Heart right ventricle (tissue), 16 donors: ENCODE measurements at regions not wholly inside any gene's neighbourhood (a gene's known extent, or its start where the extent isn't known, plus 50 kb on each side); places are given as distances from the start of the nearest gene placed in this dataset.
"Not testable (repeated sequence)": the region's sequence is repeated elsewhere in the genome, so short reads cannot be mapped to it uniquely, and the experiment has no call there.

Experiments
- ATAC-seq, 8 donors: fragments of 200-7000 bp; cut with Tn5 transposase; one replicate each; pipeline ENCODE4 v1.9.1; 2020; ENCODE audit warnings: mild to moderate bottlenecking in 8 of 8, moderate library complexity in 8 of 8, moderate number of reproducible peaks in 1 of 8
- DNase-seq, 2 donors: peaks; one replicate each; pipeline ENCODE4 v3.0.0-alpha.2; 2020
- H3K27ac ChIP-seq, 10 donors: fragments of 200-600 bp; sonication (generic) in 2 of 10; one replicate each; pipeline versions ENCODE4 v1.5.0 to v1.8.0; 2020 to 2022; ENCODE audit warnings: mild to moderate bottlenecking in 3 of 10
- H3K27me3 ChIP-seq, 7 donors: fragments of 200-600 bp; one replicate each; pipeline ENCODE4 v1.8.0; 2021 to 2022; ENCODE audit warnings: mild to moderate bottlenecking in 2 of 7
- H3K36me3 ChIP-seq, 9 donors: fragments of 200-600 bp; sonication (generic) in 1 of 9; one replicate each; pipeline versions ENCODE4 v1.5.0 to v1.8.0; 2020 to 2022; ENCODE audit warnings: mild to moderate bottlenecking in 2 of 9
- H3K4me1 ChIP-seq, 9 donors: fragments of 200-600 bp; sonication (generic) in 1 of 9; one replicate each; pipeline versions ENCODE4 v1.5.0 to v1.8.0; 2020 to 2022; ENCODE audit warnings: mild to moderate bottlenecking in 4 of 9
- H3K4me3 ChIP-seq, 10 donors: fragments of 200-600 bp; sonication (generic) in 2 of 10; one replicate each; pipeline versions ENCODE4 v1.5.0 to v1.8.0; 2020 to 2022; ENCODE audit warnings: mild to moderate bottlenecking in 7 of 10, moderate library complexity in 2 of 10
- H3K9me3 ChIP-seq, 11 donors: fragments of 200-600 bp in 10 of 11; sonication (generic) in 2 of 11; one replicate each; pipeline versions ENCODE4 v1.5.0 to v1.8.0; 2013 to 2022; ENCODE audit warnings: mild to moderate bottlenecking in 2 of 11, control low read depth in 1 of 11, moderate library complexity in 1 of 11
- CTCF ChIP-seq, 9 donors: fragments of 200-600 bp; sonication (generic) in 2 of 9; IDR thresholded peaks; one replicate each; pipeline versions ENCODE4 v1.5.0 to v1.8.0; 2021 to 2022; ENCODE audit warnings: antibody characterized with exemption in 9 of 9, mild to moderate bottlenecking in 5 of 9, moderate library complexity in 1 of 9
- WGBS, 2 donors: extraction: QIAGEN DNeasy Blood & Tissue Kit; methylation state at CpG; one replicate each; pipeline ENCODE4 v1.1.7; 2013; ENCODE audit warnings: inconsistent platforms in 1 of 2; 5-methylcytosine and 5-hydroxymethylcytosine counted together
- intact Hi-C, 10 donors: fragments of 100-400 bp; cut with DNase I; formaldehyde crosslinking; loops; one replicate each; pipeline versions ENCODE4 v1.11.1 to v1.14.2; 2022
- donor health status: Arrhythmogenic right ventricular cardiomyopathy.
- donor health status: ischemic (EF 13 %, LVEDD 7.1; RV severe dilation, severe dysfunction).
- donor health status: healthy with polysubstance abuse.
- donor health status: DM: no; HTN: yes; CAD: no.
- donor health status: DM: no; HTN: no; CAD: no.
- donor health status: ischemic (EF 25% LVEDD 6.9; RV normal size, moderate dysfunction).
- donor health status: ischemic (EF 25% LVEDD 5.7; RV mildly dilated, moderate dysfunction).
- donor health status: healthy.
- donor health status: DM: yes; HTN: yes; CAD: no.
- donor health status: Ischemic cardiomyopathy.
- donor health status: ischemic (EF 35%, LVEDD 5.7; RV mildly dilated, moderate dysfunction).
- donor health status: nonischemic (EF 11% LVEDD 7.7; RV severe dilation, severe dysfunction).
- donor health status: DM: yes; HTN: yes; CAD: no.
- donor health status: PGD.
- donor health status: ischemic (EF 29% LVEDD 5.4; RV normal size, mild dysfunction).
- donor health status: nonischemic (EF 23%, LVEDD 6.1; RV moderate dilation, normal function).

GRCh38 chr2:7438855-7439254 is 521.6 kb downstream of the RNF144A start:
- intact Hi-C loops: loop anchor here in 1 of 10 donors (5.0 kb wide), 1 partner anchor 508 kb away; no protein-coding TSS in a partner anchor
- H3K27ac ChIP-seq: no peak overlapping the region

GRCh38 chr2:7440977-7441376 is 523.8 kb downstream of the RNF144A start:
- intact Hi-C loops: no loop called here
- 78 to 87% methylated on average over 4 of the region's 4 CpGs for WGBS, 2 donors
- ATAC-seq (no peak), DNase-seq (no peak)
- Histone ChIP-seq H3K4me3 (no peak overlapping the region), H3K4me1 (peaks cover 0 to 14% (median 0%) of the 10 kb centered on the region in 9 donors), H3K36me3 (no peaks in the 10 kb centered on the region), H3K27me3 (peaks cover 0 to 15% (median 4%) of the 10 kb centered on the region in 7 donors), H3K27ac (no peak overlapping the region), H3K9me3 (no peaks in the 10 kb centered on the region)
- TF ChIP-seq CTCF (IDR thresholded peaks at IDR 0.05): no peak

More at GRCh38 chr2:7438855-7439254, 521.6 kb downstream of the RNF144A start:
- Histone ChIP-seq H3K4me1 (peaks cover 0 to 14% (median 0%) of the 10 kb centered on the region in 9 donors), H3K36me3 (no peaks in the 10 kb centered on the region), H3K9me3 (peaks cover 0 to 7% (median 0%) of the 10 kb centered on the region in 11 donors), H3K4me3 (no peak overlapping the region), H3K27me3 (peaks cover 0 to 12% (median 1%) of the 10 kb centered on the region in 7 donors)
- no peak for ATAC-seq
- WGBS, 2 donors: 93 to 95% methylated on average over 1 of the region's 1 CpG
- DNase-seq: no peak
- no peak for TF ChIP-seq CTCF (IDR thresholded peaks at IDR 0.05)

- H3K27ac ChIP-seq, intact Hi-C loops, H3K4me3 ChIP-seq, H3K9me3 ChIP-seq, H3K36me3 ChIP-seq, ATAC-seq, DNase-seq: not testable (repeated sequence)
- WGBS, 2 donors: 84 to 87% methylated on average over 3 of the region's 3 CpGs
- H3K27me3 ChIP-seq: peaks cover 0 to 15% (median 4%) of the 10 kb centered on the region in 7 donors
- peaks cover 0 to 14% (median 0%) of the 10 kb centered on the region in 9 donors for H3K4me1 ChIP-seq
These were observed 524.6 kb downstream of the RNF144A start for GRCh38 chr2:7441841-7442240.

- DNase-seq: no peak
- intact Hi-C loops: no loop called here
- Histone ChIP-seq H3K27me3 (peaks cover 0 to 10% (median 4%) of the 10 kb centered on the region in 7 donors), H3K4me1 (no peaks in the 10 kb centered on the region), H3K4me3 (no peak overlapping the region), H3K36me3 (no peaks in the 10 kb centered on the region), H3K27ac (no peak overlapping the region), H3K9me3 (no peaks in the 10 kb centered on the region)
- no peak for TF ChIP-seq CTCF (IDR thresholded peaks at IDR 0.05)
- 84 to 87% methylated on average over 4 of the region's 4 CpGs for WGBS, 2 donors
- no peak for ATAC-seq
These were observed 527.4 kb downstream of the RNF144A start for GRCh38 chr2:7444626-7445025.

GRCh38 chr2:7448578-7449264 is 531.5 kb downstream of the RNF144A start:
- intact Hi-C loops: no loop called here
- no peak overlapping the region for H3K4me3 ChIP-seq
- WGBS, 2 donors: 94% methylated on average over 11 of the region's 11 CpGs
- TF ChIP-seq CTCF (IDR thresholded peaks at IDR 0.05): no peak
- H3K9me3 ChIP-seq: no peaks in the 10 kb centered on the region
- no peak for DNase-seq
- ATAC-seq: no peak
- H3K36me3 ChIP-seq: no peaks in the 10 kb centered on the region
- H3K27ac ChIP-seq: no peak overlapping the region
- peaks cover 0 to 14% (median 0%) of the 10 kb centered on the region in 7 donors for H3K27me3 ChIP-seq
- no peaks in the 10 kb centered on the region for H3K4me1 ChIP-seq
